ENCODE measurements at regions not wholly inside any gene's neighbourhood (a gene's known extent, or its start where the extent isn't known, plus 50 kb on each side); places are given as distances from the start of the nearest gene placed in this dataset.
"Not testable (repeated sequence)": the region's sequence is repeated elsewhere in the genome, so short reads cannot be mapped to it uniquely, and the experiment has no call there.

DNA sequence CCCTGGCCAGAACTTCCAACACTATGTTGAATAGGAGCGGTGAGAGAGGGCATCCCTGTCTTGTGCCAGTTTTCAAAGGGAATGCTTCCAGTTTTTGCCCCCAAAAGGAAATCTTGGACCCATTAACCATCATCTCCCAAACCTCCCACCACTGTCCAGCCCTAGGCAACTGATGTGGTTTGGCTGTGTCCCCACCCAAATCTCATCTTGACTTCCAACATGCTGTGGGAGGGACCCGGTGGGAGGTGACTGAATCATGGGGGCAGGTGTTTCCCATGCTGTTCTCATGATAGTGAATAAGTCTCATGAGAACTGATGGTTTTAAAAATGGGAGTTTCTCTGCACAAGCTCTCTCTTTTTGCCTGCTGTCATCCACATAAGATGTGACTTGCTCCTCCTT lies 119.1 kb upstream of the RMDN2 start:
- DNase-seq: not testable (repeated sequence)

DNA sequence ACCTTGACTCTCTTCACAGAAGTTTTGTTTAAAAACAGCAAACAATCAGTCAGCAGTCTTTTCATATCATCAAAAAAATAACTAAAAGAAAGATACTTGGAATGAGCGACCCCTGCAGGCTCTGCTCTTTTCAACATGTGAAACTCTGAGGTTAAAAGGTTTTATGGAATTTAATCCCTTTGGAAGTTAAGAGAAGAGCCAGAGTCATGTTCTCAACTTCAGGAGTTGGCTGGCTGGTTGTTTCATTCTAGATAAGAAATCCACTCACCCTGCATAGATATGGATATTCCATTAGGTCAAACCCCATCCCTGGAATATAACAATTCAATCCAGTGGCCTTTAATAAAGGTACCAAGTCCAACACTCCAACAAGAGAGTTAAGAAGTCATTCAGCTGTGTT lies 115.6 kb upstream of the RMDN2 start:
- no peak for DNase-seq

DNA sequence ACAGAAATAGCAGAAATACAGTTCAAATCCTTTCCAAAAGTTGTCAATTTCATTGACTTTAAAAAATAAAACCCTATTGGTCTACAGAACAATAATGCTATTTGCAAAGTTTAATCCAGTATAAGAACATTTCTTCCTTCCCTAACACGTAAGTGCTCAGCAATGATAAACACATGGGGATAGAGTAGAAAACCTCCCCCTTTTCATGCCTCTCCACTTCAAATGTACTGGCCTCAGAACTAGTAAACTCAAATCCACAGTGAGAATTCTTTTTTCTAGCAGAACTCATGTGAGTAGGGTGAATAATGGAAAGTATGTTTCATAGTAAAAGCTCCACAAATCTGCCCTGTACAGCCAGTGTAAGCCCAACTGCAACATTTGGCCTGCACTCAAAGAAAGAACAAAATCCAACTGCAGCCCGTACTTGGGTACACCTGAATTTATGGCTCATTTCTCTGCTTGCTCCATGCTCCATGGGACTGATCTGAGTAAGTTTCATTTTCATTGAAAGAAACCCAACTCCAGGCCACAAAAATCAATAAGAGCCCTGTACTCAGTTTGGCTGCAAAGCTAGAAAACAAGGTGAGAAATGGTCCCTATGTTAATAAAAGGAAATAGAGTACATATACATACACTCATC lies 115.0 kb upstream of the RMDN2 start:
- DNase-seq: no peak

DNA sequence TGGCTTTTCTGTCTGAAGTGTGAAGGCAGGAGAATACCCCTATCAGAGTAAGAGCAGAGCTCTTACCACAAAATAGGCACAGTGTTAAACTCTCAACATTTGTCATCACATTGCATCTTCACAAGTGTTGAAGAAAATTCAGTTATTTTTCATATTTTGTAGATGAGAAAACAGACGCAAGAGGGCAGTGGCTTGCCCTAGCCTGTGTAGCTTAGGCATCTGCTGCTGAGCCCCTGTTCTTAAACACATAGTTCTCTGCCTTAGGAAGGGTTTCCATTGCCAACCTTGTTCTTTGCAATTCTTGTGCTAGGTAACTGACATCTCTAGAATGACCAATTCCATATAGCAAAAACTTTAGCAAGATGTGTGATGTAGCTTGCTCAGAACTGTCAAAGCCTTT lies 112.7 kb upstream of the RMDN2 start:
- DNase-seq: no peak

DNA sequence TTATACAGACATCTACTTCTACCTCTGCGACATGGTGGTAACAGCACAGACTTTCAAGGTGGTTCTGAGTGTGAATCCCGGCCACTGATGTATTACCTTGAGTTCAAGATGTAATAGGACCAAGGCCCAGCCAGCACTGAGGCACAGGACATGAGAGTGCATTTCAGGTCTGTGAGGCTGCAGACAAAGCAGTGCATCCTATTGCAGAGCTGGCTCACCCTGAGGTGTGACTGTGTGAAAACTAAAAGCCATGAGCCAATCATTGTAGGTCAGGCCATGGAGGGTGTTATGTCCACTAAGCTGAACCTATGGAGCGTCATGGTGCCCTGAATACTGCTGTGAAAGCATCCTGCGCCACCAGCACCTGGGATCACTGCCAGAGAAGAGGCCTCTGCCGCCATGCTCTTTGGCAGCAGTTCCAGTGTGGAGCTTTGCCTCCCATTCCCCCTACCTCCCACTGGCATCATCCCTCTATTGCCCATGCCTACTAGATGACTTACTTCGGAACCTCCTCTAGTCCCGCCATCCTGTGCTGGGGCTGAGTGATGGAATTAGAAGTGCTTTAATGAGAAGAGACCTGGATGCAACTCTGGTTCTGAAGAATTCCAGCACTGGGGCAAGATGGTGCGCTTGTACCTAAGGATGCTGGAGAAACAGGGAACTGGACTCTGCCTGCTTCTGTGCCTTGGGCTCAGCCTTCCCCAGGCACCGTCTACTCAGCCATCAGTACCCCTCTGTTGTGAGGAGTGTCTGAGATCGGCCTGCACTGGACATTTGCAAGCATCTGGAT lies 112.0 kb upstream of the RMDN2 start:
- DNase-seq: no peak

DNA sequence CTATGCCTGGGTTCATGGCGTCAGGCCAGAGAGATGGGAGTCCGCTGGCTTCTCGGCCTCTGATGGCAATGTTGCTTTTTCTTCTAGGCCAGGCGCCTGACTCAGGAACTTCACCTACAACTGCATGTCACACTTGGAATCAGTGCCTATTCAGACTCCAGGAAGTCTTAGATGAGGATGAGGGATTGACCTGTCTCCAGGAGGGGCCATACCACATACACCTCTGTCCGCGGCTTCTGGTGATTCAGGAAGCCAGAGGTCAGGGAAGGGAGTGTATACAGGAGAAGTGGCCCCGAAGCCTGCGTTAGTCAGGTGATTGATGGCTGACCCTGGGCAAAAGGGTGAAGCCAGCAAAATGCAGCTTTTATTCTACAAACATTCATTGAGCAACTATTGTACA lies 109.1 kb upstream of the RMDN2 start:
- no peak for DNase-seq

DNA sequence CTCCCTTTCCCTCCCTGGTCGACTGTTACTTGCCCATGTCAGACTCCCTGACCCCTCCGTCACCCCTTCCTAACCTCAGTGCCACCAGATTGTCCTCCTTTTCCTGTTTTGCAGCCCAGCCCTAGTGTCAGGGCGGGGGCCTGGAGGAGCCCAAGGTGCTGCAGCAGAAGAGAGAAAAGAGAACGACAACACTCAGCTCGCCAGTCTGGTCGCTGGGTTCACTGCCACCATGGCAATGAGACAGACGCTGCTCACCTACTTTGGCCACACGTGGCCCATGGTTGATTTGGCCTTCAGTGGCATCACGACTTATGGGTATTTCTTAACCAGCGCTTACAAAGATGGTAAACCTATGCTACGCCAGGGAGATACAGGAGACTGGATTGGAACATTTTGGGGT lies 108.4 kb upstream of the RMDN2 start:
- DNase-seq: no peak

DNA sequence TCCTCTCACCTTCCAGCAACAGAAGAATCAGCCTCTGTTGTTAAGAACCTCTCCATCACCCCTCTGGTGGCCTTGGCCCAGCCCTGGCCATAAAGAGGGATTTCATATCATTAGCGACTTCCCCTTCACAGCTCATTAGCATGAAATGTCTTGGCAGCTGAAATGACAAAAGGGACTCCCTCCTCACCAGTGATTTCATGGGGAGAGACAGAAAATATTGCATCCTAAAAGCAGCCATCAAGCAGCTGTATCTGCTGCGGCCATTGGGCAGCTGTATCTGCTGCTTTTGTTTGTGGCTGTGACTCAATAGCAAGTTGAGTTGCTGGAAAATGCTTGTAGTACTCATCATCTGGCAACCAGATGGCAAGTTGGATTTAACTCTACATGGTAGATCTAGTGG lies 105.9 kb upstream of the RMDN2 start:
- no peak for DNase-seq

DNA sequence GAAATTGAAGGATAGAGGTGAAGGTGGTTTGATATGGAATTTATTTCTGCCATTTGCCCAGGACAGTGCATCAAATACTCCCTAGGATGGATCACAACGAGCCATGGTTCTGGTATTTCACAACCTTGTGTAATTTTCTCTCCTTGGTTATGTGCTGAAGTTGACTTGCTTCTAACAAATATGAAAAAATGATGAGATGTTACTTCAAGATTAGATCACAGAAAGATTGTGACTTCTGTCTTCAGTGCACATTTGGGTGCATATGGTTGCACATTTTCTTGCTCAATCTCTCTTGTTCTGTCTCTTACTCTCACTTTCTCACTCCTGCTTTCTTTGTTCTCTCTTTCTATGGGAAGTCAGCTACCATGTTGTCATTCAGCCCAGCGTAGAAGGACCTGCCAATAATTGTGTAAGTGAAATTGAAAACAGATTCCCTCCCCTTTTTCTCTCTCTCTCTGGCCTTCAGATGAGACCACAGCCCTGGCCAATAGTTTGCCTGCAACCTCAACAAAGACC lies 104.6 kb upstream of the RMDN2 start:
- no peak for DNase-seq

DNA sequence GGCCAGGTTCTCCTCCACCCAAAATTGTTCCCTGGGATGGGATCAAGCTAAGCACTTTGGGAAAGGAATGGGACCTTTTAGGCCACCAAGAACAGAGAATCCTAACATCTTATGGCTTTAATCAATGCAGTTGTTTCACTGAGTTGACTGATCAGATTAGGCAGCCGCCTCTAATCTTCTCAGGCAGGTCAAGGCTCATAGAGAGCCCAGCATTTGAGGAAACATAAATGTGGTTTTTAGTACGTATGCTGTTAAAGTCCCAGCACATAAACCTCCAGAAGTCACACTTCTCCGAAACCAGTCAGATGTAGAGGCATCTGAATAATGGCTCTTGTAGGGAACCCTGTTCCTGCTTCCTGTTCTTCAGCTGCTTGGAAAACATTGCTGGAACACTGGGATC lies 99.5 kb upstream of the RMDN2 start:
- no peak for DNase-seq

DNA sequence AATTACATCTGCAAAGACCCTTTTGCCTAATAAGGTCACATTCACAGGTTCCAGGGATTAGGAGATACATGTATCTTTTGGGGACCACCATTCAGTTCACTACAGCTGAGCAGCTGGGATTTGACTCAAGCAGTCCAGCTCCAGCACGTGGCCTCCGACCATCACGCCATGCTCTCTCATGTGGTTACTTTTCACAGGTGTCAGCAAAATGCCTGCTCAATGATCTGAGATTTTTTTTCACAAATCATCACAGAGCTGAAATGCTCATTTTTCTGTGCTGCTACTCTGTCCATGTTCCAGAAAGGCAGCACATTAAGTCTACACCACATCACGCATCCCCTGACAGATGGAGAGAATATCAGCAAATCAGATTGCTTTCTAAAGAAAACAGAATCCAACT lies 98.5 kb upstream of the RMDN2 start:
- DNase-seq: no peak

DNA sequence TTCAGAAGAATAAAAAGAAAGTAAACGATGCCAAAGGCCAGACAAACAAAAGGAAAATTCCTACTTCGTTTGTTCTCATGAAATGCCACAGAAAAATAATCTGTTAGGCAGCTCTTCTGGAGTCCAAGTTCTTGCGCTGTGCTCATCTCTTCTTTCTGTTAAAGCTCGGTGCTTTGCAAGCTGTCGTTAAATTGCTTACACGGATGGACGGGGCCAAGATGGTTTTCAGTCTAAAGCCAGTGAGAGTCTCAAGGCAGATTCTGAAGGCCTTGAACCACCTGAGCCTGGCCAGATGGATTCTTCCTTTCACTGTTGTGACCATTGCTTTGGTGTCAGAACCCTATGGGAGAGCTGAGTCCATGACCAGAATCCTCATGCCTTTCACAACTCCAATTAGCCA lies 97.6 kb upstream of the RMDN2 start:
- DNase-seq: no peak

DNA sequence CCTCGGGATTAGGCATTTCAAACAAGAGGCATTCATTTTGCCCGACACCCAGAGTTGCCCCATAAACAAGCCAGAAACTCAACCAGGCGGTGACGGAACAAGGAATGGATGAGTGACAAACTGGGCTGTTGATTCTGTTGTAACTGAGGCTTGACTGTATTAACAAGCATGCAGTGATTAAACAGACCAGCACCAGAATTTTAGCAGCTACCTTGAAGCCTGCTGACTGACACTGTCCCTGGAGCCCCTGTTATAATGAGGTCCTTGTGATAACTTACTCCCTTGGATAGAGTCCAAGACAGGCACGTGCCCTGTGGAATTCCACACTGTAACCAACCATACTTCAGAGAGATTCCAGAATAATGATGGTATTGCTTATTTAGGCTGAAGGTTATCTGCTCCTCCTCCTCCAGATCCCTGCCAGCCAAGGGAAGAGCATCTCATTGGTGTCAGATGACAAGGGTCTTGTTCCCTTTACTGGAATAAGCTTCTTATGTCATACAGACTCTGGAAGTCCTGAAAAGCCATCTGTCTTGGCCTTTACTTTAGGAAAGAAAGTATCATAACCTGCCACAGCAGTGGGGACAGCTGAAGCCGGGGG lies 97.1 kb upstream of the RMDN2 start:
- no peak for DNase-seq

DNA sequence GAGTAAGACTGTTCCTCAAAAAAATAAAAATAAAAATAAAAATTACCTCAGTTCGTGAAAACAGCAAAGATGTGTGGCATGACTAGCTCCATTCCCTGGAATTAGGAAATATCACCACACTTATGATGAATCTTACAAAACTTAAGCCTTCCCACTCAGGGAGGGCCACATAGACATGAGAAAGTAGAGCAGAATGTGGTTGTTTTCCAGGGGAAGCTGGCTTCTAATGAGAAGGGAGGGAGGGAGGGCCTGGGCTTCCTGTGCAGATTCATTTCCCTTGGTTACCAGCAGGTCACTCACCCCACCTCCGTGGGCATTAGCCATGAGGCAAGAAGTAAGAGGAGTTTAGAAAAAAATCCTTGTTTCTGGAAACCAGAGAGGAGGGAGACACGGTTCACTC lies 95.9 kb upstream of the RMDN2 start:
- DNase-seq: no peak

DNA sequence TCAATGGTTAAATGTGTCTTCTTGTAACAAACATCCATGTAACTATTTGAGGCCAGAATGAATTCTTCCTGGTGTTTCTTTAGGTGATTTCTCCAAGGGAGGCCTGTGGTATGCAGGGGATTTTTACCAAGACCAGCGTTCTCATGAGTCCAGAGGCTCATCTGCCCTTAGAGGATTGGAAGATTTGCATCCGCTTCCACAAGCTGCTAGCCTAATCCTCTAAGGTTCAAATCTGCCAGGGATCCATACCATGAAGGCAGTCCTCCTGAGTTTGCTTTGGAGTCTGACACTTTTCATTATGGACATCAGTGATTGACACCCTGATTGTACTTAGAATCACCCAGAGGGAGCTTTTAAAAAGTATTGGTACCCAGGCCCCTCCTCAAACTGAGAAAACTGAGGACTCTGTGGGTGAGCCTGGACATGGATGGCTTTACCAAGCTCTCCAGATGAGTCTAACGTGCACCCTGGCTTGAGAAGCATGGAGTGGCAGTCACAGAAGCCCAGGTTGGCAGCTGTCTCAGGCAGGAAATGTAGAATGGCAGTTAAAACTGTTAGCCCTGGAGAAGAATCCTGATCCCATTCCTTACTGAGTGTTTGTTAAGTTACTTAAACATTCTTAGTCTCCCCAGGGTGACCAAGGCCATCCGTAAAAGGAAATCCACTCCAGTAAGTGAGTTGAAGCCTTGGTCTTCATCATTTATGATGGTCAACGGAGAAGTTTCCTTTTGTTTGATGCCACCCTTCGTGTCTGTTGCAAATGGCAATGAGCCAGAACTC lies 95.3 kb upstream of the RMDN2 start:
- no peak for DNase-seq

DNA sequence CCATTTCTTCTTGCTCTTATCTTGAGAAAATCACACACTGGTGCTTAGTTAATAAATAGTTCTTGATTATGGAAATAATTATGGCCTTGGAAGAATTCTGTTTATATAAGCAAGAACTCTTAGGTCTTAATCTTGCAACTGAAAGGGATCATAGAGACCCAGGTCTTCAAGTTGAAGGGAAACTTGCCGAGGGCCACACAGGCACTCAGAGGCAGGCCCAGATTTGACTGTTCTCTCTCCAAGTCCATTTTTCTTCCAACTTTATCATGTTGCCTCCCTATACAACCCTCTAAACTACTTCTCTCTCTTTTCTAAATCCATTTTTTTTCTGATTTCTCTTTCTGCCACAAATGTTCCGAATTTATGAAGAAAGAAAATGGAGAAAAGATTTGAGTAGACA lies 94.5 kb upstream of the RMDN2 start:
- no peak for DNase-seq

DNA sequence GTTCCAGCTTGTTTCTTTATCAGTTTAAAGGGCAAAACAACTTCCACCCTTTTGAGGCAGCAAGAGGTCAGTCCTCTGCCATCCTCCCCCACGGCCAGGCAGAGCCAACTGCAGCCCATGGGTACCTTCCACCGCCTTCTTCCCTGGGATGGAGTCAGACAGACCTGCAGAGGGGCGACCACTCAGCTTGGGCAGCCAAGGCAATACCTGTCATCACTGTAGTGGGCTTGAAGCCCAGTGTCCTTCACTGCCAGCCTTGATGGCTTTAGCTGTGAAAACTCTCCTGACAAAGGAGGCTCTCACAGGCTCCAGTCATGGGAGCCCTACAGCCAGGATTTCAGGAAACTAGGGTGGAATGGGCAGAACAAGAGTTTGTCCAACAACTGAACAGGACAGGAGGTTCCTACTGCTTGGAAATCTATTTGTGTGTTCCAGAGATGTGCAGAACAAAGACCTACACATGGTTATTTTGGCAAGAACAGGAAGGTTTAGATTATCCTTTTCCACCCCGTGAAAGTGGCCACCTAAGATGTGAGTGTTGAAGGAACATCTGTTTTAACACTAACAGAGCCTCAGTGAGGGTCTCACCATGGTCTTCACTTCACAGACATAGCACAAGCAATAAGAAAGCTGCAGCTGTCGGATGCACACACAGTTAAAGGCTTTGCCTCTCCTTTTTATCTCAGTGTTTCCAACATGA lies 93.9 kb upstream of the RMDN2 start:
- no peak for DNase-seq

DNA sequence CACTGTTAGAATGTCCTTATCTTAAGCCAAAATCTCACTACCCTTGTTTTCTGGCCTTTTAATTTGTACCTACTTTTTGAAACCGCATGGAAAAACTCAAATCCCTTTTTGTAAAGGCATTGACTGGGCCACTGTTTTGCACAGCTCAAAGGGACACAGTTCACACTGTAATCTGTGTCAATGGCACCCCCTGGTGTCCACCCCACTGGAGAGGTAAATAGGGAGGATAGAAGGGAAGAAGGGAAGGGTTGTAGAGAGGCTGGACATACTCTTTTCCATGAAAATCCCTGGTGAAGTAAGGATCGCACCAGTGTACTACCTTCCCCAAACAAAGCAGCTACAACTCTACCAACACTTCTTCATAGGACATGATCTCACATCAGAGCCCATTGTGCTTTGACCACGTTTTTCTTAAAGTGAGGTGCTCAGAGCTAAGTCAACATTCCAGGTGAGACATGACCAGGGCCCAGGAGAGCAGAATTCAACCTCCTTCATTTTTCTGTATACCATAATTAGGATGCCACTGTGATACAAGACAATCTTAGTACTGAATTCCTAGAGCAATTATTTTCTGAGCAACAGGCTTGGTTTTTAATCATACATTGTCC lies 92.4 kb upstream of the RMDN2 start:
- DNase-seq: peak in 55 of 58 donors; percentile 6 to 82 (median 53)

DNA sequence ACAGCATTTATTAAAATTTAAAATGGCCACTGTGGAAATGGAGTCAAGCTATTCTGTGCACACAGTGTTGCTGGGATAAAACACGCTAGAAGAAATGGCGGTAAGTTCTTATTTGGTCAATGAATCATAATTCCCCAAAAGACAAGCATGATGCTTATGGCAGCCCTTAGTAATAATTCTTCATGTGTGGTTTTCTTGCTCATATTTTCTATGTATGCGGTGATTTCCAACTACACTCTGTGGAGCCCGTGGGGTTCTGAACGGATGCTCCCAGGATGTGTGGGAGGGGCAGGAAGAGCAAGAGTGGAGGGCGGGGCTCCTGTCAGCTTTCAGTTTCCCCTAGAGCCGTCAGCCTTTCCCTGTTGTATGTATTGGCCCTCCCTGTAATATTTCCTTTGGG lies 91.7 kb upstream of the RMDN2 start:
- no peak for DNase-seq

DNA sequence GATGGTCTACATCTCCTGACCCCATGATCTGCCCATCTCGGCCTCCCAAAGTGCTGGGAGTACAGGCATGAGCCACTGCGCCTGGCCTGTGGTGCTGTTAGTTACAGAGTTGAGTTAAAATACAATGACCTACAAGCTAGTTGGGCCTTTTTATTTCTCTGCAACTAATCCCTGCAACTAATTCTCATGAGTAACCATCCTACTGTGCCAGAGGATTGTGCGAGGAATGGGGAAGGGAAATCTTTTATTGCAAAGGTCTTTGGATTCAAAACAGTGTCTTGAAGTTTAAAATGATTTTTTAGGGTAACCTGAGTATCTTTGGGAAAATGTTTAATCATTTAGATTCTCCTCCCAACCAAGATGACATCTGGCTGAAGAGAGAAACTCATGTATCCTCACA lies 88.8 kb upstream of the RMDN2 start:
- DNase-seq: no peak

DNA sequence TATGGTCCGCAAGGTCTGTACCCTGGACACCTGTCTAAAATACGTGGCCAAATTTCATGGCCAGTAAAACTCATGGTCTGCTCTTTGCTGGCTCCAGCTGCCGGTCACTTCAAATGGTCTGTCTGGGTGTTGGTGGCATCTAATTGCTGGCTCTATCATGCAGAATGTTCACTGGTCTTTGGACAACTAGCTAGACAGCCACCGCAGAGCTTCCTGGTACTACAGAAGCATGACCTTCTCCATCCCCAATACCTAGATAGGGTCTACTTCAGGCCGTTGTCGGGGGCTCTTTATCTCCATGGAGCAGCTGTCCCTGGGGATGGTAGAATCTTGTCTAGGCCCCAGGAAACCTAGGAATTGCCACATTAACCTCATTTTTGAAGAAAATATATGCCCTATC lies 88.4 kb upstream of the RMDN2 start:
- DNase-seq: no peak

Data from anterior cingulate cortex (tissue), 58 donors.